ENCODE measurements at regions not wholly inside any gene's neighbourhood (a gene's known extent, or its start where the extent isn't known, plus 50 kb on each side); places are given as distances from the start of the nearest gene placed in this dataset.

- DNase-seq: no peak
Observed at GRCh38 chr16:86356804-86357203, 153.5 kb upstream of the FOXF1 start.

- DNase-seq: no peak
Observed at GRCh38 chr16:86357303-86357702, 153.0 kb upstream of the FOXF1 start.

DNA sequence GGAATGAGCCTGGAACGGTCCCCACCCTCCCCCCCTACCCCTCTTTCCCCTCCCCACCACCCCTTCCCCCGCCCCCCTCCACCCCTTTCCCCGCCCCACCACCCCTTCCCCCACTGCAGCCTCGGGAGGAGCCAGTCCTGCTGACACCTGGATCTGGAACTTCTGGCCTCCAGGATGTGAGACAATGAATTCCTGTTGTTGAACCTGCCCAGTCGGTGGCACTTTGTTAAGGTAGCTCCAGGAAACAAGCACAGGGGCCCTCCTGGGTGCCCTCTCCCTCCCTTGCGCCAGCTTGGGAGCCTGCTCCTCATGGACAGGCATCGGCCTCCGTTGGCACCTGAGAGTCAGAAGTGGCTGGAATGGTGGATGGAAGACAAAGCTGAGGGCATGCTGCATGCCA is 152.4 kb upstream of the FOXF1 start:
- DNase-seq: no peak

DNA sequence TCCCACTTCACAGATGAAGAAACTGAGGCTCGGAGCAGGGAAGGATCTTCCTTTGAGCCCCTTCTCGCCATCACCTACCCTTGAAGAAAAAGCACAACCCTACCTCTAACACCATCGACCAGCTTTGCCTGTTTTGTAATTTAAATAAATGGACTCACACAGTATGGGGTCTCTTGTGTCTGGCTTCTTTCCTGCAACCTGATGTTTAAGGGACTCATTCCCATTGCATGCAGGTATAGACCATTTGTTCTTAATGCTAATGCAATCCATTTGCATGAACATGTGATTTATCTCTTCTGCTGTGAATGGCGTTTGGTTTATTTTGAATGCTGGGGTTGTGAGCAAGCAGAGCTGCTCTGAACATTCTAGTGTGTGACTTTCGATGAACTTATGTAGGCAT is 150.8 kb upstream of the FOXF1 start:
- DNase-seq: no peak

- DNase-seq: no peak
Observed at GRCh38 chr16:86362155-86362849, 148.0 kb upstream of the FOXF1 start.

DNA sequence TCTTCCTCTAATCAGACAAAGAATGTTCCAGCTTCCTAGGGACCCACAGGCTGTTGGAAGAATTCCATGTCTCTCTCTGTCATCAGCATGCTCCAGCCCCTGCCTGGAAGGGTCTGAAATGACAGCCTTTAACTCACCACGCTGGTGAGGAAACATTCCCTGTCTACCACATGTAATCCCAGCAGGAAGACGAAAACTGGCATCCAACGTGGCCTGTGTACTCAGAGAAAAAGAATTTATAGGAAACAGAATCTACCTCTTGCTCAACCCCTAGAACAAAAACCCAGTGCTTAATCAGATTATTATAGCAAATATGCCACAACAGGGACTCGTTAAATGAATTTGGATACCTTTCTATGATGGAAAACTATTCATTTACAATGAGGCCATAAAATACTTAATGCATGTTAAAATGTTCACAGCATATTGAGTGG is 147.3 kb upstream of the FOXF1 start:
- peak; percentile 45 for DNase-seq

- no peak for DNase-seq
Observed at GRCh38 chr16:86363836-86364618, 146.3 kb upstream of the FOXF1 start.

- DNase-seq: no peak
Observed at GRCh38 chr16:86364653-86365380, 145.5 kb upstream of the FOXF1 start.

DNA sequence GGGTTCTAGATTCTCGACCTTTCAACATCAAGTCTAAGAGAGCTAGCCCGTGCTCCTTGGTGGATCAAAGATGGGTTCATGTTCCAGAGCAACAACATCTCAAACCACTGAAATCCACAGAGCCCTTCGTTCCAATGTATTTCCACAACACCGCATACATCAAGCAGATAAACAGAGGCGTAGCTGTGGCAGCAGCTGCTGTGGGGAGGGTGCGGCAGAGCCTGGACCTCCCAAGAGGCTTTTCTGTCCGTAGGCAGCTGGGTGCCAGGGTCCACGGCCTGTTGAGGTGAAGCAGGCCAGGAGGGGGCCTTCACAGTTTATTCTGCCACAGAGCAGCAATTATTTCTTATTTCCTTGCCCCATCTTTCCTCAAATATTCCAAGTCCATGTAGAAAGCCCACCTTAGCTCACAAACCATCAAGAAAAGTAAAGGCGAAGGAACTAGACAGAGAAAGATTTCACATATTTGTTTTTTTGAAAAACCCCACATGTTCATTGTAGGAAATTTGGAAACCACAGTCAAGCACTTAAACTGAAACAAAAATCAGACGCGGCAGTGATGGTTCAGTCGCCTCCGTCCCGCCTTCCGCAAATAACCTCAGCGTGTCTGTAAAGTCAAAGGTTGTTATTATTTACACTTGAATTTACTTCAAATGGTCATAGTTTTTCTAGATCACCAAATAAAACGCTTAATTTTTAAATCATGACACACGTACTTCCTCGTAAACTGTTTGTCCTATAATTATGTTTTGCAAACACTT is 144.6 kb upstream of the FOXF1 start:
- no peak for DNase-seq

DNA sequence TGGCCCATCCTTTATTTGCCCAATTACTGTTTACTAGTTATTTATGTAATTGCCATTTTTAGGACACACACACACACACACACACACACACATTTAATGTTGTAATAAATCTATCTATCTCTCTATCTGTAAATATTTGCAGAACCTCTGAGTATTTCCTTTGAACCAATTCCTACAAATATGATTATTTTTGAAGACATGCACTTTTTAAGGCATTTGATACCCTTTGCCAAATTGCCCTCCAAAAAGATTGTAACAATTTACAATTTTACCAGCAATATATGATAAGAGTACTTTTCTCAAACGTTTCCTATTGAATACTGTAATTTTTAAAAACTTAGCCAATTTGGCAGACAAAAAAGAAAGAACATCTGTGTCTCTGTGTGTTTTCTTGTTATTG is 143.8 kb upstream of the FOXF1 start:
- DNase-seq: no peak

- DNase-seq: no peak
Observed at GRCh38 chr16:86367291-86368072, 142.8 kb upstream of the FOXF1 start.

- DNase-seq: no peak
Observed at GRCh38 chr16:86368261-86368660, 142.1 kb upstream of the FOXF1 start.

DNA sequence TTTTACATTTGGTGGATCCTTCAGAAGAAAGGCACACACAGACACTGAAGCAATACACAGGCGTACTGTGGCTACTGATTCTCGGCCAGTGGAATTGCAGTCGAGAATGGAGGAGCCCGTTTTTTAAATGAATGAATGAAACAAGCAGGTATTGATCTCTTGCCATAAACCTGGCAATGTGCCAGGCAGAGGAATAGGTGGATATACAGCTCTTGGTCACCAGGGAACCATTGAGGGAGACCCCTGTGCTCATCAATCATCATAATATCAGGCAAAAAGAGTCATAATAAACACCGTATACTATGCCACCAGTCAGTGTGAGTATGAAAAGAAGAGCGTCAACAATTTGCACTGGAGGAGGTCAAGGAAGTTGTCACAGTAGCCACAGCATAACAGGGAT is 140.3 kb upstream of the FOXF1 start:
- DNase-seq: no peak

DNA sequence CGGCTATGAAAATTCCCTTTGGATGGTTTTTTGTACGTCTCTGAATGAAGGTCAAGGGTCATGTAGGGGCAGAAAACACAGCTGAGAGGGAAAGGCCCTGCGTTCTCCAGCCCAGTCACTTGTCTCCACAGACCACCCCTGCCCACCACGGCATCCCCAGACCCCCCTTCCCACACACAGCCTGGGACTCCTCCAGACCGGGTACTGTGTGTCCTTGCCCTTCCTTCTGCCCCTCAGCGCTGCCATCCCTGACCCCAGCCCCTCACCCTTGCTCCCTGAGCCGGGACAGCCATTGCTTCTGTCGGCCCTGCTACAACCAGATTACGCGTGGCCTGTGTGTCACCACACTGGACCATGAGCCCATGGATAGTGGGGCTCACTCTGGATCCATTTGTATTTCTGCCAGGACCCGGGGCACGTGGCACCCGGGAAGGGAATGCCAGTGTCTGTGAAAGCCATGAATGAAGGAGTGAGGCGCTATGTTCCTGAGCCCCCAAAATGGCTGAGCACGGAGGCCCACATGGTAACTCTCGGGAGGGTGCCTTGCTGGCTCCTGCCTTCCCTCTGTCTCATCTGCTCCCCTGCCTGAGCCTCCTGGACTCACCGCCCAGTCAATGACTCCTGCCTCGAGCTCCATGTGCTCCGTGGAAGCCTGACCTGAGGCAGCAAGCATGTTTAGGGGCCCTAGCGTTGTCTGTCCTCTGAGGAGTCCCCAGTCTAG is 139.1 kb upstream of the FOXF1 start:
- DNase-seq: no peak

- DNase-seq: no peak
Observed at GRCh38 chr16:86372193-86372592, 138.1 kb upstream of the FOXF1 start.

DNA sequence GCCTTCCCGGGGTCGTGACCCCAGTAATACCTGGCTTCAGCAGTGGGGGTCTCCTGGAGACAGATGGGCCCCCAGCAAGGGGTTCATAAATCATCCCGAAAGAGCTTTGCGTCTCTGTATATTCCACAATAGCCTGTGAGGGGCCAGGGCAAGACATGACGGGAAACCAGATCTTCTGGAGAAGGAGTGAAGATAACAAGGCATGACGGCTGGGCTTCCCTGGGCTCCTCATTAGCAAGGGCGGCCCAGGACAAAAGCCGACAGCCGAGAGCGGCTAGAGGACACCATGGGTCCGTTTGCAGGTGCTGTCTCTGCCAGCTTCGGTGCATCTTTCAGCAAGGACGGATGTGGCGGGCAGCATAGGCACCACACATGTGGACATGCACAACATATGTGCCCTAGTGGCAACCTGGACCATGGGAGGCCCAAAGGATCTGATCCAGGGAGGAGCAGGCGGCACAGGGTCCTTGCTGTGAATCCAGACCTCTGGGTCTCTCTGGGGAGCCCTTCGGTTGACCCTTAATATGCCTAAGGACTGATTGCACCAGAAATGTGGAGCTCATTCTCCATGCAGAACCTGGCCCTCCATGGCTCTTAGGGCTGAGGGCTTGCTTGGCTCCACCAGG is 136.9 kb upstream of the FOXF1 start:
- DNase-seq: no peak

DNA sequence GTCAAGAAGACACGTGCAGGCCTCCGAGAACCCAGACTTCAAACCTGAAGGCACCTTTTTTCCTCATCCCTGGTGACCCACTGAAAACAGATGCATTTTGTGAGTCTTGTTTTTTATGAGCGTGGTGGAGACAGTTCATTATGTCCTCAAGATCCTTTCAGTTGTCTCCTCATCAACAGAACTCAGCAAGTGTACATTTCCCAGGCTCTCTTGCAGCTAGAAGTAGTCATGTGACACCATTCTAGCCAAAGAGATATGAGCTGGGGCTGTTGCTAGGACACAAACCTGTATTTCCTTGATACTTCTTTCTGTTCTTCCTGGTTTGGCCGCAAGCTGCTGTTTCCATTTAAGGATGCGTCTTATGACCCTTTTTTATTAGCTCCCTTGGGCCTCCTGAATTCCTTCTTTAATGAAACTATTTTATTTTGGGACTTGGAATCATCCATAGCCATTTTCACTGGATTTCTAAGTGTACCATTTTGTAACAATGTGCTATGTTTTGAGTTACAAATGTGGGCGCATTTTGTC is 135.7 kb upstream of the FOXF1 start:
- DNase-seq: no peak

- DNase-seq: no peak
Observed at GRCh38 chr16:86375364-86375763, 135.0 kb upstream of the FOXF1 start.

- DNase-seq: no peak
Observed at GRCh38 chr16:86375851-86376250, 134.5 kb upstream of the FOXF1 start.

DNA sequence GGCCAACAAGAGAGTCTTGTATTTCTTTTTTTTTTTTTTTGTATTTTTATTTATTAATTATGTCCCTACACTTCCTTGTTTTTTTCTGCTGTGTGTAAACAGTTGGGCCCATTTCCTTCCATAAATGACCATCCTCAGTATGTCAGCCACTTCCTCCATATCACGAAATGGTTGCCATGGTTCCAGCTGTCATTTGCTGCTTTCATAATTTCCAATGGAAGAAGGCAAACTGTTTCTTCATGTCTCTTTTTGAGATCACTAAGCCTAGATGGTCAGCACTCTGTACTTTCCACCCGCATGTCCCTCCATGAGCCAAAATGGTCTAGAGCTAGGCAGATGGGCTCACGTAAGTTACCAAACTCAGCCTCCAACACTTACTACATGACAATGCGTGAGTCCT is 133.5 kb upstream of the FOXF1 start:
- DNase-seq: no peak

Measured in 8988T (cell line).